ENCODE measurements at regions not wholly inside any gene's neighbourhood (a gene's known extent, or its start where the extent isn't known, plus 50 kb on each side); places are given as distances from the start of the nearest gene placed in this dataset.

- TF ChIP-seq EZH2 (IDR thresholded peaks at IDR 0.05), result no peak
- TF ChIP-seq POLR2AphosphoS5 (IDR thresholded peaks at IDR 0.05; ENCODE audit: borderline replicate concordance, low read depth, low read length), result no peak
These were observed 70.1 kb upstream of the CLCN4 start for GRCh38 chrX:10086676-10087075.

All from SK-N-MC (cell line).